ENCODE measurements at regions not wholly inside any gene's neighbourhood (a gene's known extent, or its start where the extent isn't known, plus 50 kb on each side); places are given as distances from the start of the nearest gene placed in this dataset.
"Not testable (repeated sequence)": the region's sequence is repeated elsewhere in the genome, so short reads cannot be mapped to it uniquely, and the experiment has no call there.

DNA sequence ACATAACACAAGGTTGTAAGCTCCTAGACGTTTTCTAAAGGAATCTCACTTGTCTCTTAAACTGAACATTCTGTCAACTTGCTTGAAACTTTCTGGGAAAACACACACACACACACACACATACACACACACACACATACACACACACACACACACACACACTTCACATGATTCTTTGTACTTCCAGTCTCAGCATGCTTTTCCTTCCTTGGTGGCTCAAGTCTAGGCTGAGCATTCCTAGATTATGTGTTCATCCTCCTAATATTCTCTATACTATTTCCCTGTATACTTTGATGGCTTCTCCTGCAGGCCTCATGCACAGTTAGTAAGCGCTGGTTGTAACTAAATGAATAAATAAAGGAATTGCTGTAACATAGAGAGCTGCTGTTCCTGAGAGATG is 372.1 kb downstream of the PTPRC start:
- intact Hi-C loops (cut with DNase I, micrococcal nuclease): no loop called here
- ATAC-seq: no peak
- DNase-seq: no peak

DNA sequence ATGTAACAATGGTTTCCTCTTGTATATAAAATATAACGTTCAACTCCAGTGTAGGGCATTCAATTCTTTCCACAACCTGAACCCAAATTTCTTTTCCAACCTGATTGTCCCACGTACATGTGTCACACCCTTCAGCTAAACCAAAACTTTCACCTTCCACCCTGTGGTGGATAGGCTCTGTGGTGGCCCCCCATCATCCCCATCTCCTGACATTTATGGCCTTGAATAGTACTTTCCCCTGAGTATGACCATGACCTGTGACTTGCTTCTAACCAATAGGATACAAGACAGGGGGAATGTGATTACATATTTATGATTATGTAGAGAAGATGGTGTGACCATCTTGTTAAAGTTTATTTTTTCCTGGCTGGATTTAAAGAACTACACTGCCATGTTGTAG is 377.0 kb downstream of the PTPRC start:
- intact Hi-C loops (cut with DNase I, micrococcal nuclease): no loop called here
- no peak for DNase-seq
- ATAC-seq: no peak

DNA sequence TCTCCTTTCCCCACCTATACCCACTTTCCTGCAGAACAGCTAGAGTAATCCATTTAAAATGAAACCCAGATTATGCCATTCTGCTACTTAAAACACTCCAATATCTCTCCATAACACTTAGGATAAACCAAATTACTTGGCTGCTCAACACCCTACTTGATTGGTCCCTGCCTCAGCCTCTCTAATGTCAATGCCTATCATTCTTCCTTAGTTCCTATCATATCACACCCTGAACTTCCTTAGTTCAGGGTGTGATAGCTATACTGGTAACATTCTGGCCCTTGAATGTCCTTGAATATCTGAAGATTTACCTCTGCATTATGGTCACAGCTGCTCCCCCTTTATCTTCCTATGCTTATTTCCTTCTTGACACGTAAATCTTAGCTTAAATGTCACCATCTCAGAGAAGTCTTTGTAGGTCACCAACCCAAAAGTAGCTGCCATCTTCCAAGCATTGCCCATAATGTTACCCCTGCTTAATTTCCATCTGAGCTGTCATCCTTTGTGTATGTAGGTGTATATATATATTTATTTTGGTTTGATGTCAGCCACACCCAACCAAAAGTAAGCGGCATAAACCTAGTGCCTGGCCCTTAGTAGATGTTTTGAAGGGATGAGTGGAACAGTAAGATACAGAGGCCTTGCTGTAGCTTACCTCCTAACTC is 379.8 kb downstream of the PTPRC start:
- DNase-seq: no peak
- intact Hi-C loops (cut with DNase I, micrococcal nuclease): no loop called here

DNA sequence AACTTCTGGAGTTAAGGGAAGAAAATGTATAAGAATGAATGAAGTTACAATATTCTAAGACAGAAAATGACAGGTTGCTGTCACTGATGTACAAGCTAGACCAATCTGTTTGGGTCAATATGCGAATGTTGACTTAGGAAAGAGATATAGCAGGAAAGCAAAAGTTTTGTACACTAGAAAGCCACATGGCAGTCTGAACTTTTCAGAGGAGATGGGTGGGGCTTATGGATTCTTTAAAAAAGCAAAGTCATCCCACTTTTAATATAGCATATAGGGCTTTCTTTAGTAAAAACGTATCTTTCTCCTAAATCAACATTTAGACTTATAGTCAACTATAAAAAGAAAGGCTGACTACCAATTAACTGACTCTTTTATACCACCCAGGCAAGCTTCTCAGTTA is 381.2 kb downstream of the PTPRC start:
- intact Hi-C loops (cut with DNase I, micrococcal nuclease): no loop called here
- no peak for ATAC-seq

More for the DNA sequence above, 379.8 kb downstream of the PTPRC start:
- ATAC-seq: no peak

DNA sequence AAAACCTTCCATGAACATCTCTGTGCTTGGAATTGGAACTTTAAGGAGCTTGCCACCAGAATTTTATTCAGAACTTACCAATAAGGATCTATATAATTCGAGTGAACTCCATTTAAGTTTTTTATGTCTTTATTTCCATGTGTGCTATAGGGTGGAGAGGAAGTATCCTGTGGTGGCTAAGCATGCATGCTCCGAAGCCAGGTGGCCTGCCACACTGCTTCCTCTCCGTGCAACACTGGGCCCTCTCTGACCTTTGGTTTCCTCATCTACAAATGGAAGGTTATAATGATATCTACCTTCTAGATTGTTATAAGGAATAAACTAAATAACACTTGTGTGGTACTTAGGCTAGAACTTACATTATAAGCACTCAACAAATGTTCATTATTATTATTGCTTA is 382.1 kb downstream of the PTPRC start:
- ATAC-seq (no peak), DNase-seq (no peak)
- intact Hi-C loops (cut with DNase I, micrococcal nuclease): no loop called here

More for the DNA sequence above, 381.2 kb downstream of the PTPRC start:
- DNase-seq: no peak

DNA sequence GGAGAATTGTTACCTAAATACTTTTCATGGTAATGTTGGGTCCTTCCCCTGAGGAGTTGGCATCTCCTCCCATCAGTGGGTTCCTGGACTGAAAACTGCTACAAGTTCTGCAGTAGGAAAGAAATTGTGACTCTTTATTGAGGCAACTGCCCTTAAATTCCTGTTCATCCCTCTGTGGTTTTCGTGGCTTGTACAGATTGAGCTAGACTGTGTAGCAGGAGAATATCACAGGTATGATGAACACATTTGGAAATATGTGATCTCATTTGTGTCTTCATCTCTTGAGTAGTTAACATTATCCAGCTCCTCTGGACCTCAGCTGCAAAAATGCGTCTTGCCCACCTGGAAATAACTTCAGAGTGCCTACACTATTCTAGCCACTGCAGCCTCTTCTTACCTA is 390.6 kb downstream of the PTPRC start:
- no peak for DNase-seq
- intact Hi-C loops (cut with DNase I, micrococcal nuclease): no loop called here
- no peak for ATAC-seq

DNA sequence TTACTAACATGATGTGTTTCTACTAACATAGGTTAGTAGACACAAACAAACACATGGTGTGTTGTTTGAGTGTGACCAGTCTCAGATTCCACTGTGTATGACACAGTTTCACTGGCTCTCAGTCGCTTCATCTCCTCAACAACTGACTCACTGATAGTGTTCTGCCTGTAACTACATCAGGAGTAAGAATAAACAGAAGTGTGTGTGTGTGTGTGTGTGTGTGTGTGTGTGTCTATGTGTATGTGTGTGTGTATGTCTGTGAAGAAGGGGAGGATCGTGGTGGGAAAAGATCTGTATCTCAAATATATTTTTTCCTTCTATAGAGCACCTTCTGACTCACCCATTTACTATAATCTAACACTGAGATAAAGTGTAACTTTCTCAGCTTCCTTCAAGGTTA is 391.0 kb downstream of the PTPRC start:
- intact Hi-C loops (cut with DNase I, micrococcal nuclease): no loop called here
- DNase-seq (no peak), ATAC-seq (no peak)

DNA sequence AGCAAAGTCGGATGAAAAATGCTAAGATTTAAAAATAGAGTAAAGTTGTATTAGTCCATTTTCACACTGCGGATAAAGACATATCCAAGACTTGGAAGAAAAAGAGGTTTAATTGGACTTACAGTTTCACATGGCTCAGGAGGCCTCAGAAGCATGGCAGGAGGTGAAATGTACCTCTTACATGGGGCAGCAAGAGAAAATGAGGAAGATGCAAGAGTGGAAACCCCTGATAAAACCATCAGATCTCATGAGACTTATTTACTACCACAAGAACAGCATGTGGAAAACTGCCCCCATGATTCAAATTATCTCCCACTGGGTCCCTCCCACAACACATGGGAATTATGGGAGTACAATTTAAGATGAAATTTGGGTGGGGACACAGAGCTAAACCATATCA is 391.7 kb downstream of the PTPRC start:
- intact Hi-C loops (cut with DNase I, micrococcal nuclease); DNase-seq: not testable (repeated sequence)

DNA sequence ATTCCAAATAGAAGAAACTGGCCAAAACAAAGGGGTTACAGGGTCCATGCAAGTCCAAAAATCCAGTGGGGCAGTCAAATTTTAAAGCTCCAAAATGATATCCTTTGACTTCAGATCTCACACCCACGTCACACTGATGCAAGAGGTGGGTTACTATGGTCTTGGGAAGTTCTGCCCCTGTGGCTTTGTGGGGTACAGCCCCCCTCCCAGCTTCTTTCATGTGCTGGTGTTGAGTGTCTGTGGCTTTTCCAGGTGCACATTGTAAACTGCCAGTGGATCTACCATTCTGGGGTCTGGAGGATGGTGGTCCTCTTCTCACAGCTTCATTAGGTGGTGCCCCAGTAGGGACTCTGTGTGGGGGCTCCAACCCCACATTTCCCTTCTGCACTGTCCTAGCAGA is 392.3 kb downstream of the PTPRC start:
- ATAC-seq; intact Hi-C loops (cut with DNase I, micrococcal nuclease); DNase-seq: not testable (repeated sequence)

More for the DNA sequence above, 391.7 kb downstream of the PTPRC start:
- ATAC-seq: not testable (repeated sequence)

DNA sequence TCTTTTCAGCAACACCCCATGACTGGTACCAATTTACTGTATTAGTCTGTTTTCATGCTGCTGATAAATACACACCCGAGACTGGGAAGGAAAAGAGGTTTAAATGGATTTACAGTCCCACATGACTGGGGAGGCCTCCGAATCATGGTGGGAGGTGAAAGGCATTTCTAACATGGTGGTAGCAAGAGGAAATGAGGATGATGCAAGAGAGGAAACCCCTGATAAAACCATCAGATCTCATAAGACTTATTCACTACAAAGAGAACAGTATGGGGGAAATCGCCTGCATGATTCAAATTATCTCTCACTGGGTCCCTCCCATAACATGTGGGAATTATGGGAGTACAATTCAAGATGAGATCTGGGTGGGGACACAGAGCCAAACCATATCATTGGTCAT is 393.6 kb downstream of the PTPRC start:
- intact Hi-C loops (cut with DNase I, micrococcal nuclease); DNase-seq; ATAC-seq: not testable (repeated sequence)

DNA sequence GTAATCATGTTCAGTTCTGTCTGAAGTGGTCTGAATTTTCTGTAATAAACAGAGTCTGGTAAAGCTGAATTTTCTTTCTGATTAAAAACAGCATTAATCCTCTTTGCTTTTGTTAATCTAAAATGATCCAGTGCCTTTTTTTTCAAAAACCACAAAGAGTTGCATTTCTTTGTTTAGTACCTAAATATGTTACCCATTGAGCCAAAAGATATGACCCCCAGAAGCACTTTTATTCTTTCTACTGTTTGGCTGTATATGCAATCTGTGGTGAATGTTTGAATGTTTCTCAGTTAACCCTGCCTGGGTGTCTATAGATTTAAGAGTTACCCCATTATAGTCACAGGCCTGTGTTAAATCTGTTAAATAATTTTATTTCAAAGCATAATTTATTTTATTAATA is 394.8 kb downstream of the PTPRC start:
- intact Hi-C loops (cut with DNase I, micrococcal nuclease): no loop called here
- DNase-seq (no peak), ATAC-seq (no peak)

DNA sequence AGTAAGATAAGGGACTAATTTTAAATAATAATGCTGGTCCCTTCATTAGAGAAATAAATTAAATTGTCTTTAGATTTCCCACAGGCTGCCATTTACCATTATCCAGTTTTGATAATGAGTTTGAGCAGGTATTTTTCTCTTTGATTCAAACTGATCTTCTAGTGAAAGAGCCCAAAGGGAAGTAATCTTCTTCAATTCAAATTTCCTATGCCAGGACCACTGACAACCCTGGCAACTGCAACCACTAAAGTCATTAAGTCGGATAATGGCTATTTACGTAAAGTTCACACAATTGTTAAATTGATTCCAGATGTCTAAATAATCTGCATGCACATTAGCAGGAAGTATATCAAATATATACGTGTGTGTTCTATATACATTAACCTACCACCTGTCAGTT is 399.3 kb downstream of the PTPRC start:
- intact Hi-C loops (cut with DNase I, micrococcal nuclease): no loop called here
- DNase-seq: no peak
- ATAC-seq: no peak

DNA sequence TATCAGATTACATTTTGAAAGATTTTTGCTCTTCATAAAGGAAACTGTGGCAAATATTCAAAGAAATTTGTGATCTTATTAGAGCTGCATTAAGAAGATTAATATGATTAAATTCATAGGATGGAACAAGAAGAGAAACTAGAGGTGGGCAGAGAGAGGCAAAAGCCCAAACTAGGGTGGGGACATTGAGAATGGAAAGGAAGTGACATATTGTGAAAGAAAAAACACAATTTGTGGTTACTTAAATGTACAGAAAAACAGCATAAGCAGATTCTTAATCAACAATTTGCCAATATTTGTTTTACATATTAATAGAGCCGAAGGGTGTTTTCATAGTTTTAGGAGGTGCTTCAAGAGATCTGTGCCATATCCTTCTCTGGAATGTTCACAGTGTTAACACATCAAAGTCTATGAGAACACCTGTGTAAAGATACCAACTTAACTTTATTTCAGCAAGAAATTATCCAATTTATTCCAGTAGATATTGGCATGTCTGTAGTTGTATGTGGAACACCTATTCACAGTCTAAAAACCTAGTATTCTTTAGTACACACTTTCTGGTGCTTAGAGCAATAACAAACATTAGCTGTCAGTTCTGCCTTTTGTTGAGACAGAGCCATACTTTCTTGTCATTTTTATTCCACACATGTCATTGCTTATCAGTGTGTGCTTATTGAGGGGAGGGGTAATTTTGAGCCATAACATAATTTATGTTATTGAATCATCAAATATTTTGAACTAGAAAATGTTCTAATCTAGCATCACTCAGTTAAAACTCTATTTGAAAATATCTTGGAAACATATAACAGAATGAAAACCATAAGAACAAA is 401.5 kb downstream of the PTPRC start:
- intact Hi-C loops (cut with DNase I, micrococcal nuclease): no loop called here
- ATAC-seq (no peak), DNase-seq (no peak)

DNA sequence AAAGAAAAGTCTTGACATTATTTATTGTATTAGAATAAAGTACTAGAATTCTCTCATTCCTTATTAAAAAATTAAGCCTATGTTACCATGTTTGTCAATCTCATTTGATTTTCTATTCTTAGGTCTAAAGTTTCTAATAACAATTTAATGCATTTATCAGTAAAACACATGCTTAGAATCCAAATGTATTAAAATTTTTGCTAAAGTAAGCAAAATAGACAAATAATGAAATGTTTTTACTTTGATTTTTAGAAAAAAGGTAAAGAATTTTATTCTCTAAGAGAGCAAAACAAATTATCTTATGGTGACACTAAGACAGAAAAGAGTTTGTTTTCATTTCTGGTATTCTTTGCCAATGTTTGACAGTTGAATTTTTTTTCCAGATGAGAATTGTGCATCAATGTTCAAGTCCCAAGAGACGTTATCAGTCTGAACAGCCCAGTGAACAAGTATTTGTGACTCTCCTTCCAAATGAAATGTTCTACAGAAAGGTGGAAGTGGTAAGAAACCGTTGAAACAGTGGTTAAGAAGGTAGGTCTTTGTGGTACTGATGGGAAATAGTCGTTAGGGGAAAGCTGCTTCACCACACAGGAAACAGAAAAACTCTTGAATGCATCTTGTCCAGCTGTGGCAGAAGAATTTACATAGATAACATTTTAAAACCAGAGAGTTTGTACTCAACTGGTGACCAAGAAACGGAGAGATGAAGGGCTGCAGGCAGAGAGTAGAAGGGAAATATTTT is 402.5 kb downstream of the PTPRC start:
- intact Hi-C loops (cut with DNase I, micrococcal nuclease): no loop called here
- DNase-seq: no peak
- no peak for ATAC-seq

DNA sequence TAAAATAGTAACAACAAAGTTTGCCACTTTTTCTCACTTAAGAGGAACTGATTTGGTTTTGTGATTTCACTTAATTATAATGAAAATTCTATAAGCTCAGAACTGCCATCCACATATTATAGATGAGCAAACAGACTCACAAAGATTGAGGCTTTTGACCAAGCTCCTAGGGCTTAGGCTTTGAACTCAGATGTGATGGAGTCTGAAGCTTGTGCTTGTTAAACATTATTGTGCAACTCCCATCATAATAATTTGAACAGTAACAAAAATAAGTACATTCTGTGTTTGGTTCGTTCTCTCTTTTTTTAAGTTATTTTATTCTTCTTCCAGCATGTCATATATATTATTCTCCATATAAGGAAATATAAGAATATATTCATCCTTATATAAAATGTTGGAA is 403.4 kb downstream of the PTPRC start:
- DNase-seq: no peak
- no peak for ATAC-seq
- intact Hi-C loops (cut with DNase I, micrococcal nuclease): no loop called here

DNA sequence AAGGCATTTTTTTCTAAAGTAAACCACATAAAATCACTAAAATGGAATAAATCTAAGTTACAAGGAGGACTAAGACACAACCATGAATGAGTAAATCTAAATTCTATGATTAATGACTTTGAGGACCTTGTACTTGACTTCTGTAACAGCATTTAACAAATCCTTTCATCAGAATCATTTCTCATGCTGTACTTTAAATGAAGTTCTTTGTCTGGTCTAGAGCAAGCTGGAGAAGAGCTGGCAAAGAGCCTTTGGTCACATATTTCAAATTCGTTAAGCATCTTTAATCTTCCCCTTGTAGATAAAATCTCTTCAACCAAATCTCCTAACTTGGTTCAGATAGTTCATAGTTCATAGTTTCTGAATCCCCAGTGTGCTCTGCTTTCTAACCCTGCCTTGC is 405.4 kb downstream of the PTPRC start:
- DNase-seq (no peak), ATAC-seq (no peak)
- intact Hi-C loops (cut with DNase I, micrococcal nuclease): no loop called here

DNA sequence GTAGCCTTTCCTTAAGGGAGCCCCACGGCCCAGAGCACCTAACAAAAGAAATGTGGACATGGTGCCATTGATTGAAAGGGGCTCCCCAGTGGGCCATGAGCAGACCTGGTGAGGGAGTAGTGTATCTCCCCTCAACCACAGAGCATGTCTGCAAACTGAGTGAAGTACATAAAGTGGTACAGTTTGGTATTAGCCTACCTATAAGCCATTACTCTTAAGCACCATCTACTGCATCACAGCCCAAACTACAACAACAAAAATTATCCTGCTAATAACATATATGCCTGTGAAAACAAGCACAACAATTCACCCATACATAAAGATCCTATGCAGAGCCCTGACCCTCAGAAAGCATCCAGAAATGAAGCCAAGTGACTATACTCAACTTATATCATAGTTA is 407.8 kb downstream of the PTPRC start:
- intact Hi-C loops (cut with DNase I, micrococcal nuclease): no loop called here
- DNase-seq (no peak), ATAC-seq (no peak)

DNA sequence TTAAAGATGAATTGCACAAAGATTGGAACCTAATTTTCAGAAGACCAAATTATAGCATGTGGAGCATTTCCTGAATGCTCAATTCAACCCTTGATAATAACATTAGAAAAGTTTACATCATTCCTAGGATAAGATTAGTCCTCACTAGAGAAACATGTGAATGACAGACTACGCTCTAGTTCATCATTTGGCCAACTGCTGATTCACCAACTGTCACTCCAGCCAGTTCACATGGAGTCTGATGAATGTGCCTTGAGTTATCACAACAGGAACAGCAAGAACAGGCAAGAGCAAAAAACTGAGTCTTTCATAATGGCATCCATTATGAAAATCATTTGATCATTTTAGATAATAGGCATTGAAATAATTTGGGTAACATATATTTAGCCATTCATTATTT is 415.9 kb downstream of the PTPRC start:
- DNase-seq (no peak), ATAC-seq (no peak)
- intact Hi-C loops (cut with DNase I, micrococcal nuclease): no loop called here

DNA sequence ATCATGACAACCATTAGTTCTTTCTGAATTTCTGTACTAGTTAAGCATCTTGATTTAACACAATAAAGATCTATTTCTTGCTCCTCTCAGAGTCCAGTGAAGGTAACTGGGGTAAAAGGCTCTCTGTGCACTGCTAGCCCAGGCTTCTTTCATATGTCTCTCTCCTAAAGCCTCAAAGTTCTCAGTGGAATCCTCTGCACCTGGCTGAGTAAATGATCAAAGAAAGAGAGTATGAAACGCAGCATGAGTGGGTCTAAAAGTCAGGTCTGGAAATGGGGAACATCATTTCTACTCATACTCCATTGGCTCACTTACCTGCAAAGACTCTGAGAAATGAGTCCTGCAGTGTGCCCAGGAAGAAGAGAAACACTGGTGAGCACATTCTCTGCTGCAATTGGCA is 418.5 kb downstream of the PTPRC start:
- intact Hi-C loops (cut with DNase I, micrococcal nuclease): no loop called here
- no peak for ATAC-seq

DNA sequence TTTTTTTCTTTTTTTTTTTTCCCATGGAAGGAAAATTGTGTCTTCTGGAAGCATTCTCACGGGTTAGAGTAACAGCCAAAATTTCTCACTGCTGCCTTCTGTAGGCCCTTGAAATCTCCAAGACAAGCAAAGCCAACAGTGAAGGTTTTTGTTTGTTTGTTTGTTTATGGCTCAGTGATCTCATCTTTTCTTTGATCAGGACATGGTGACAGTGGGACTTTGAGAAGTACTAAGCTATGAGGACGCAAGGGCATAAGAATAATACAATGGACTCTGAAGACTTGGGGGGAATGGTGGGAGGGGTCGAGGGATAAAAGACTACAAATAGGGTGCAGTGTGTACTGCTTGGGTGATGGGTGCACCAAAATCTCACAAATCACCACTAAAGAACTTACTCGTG is 419.4 kb downstream of the PTPRC start:
- DNase-seq (no peak), ATAC-seq (no peak)
- intact Hi-C loops (cut with DNase I, micrococcal nuclease): no loop called here

More for the DNA sequence above, 418.5 kb downstream of the PTPRC start:
- no peak for DNase-seq
